Embryonic facial prominence (tissue), 1 donor: ENCODE measurements at regions not wholly inside any gene's neighbourhood (a gene's known extent, or its start where the extent isn't known, plus 50 kb on each side); places are given as distances from the start of the nearest gene placed in this dataset.

Source experiments
- DNase-seq: peaks from one replicate; pipeline ENCODE4 v3.0.0-alpha.2; 2016; ENCODE audit errors: extremely low spot score

- DNase-seq, result no peak
These were observed 471.8 kb upstream of the BTBD3 start for GRCh38 chr20:11445891-11446290.

DNA sequence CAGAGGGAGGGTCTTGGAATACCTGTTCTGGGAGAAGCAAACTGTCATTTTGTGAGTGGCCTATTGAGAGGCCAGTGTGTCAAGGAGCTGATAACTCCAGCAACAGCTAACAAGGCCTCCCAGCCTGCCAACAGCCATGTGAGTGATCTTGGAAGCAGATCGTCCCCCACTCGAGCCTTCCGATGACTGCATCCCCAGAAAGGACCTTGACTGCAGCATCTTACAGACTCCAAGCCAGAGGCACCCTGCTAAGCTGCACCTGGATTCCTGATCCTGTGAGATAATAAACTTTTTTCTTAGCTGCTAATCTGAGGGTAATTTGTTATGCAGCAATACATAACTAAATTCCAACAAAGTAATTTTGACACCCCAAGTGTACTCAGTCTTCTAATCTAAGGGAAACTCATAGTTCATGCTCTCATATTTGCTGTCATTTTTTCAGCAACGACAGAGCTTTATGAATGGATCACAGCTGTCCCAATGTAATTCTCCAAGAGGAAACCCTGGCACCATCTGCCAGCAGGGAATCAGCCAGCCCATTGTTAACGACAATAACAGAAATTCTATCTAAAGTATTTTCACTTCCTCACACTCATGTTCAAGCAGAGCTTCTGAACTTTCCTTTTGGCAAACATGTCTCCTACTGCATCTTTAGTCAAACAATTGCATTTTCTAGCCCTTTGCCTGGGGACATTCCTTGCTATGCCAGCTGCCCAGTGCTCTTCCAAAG lies 470.2 kb upstream of the BTBD3 start:
- no peak for DNase-seq

- no peak for DNase-seq
These were observed 469.1 kb upstream of the BTBD3 start for GRCh38 chr20:11448554-11448953.

DNA sequence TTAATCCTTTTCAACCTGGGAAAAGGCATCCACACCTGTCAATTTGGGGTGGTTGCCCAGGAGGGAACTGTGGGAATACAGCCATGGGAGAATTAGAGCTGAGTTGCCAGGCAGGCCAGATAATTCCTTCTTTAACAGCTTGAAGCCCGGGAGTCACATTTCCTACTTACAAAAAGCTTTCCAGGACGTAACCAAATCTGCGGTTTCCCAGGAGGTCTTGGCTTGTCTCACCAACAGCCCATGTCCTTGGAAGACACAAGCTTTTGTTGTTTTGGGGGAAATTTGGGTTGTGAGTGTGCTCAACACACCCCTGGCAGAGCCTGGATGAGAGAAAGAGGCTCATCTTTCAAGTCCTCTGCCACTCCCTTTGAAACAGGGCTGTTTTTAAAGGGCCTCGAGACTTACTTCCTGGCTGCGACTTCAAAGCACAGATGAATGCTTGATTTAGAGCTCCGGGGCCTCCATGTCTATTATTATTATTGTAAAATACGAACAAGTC lies 465.9 kb upstream of the BTBD3 start:
- no peak for DNase-seq

GRCh38 chr20:11452326-11452725 lies 465.4 kb upstream of the BTBD3 start:
- no peak for DNase-seq

DNA sequence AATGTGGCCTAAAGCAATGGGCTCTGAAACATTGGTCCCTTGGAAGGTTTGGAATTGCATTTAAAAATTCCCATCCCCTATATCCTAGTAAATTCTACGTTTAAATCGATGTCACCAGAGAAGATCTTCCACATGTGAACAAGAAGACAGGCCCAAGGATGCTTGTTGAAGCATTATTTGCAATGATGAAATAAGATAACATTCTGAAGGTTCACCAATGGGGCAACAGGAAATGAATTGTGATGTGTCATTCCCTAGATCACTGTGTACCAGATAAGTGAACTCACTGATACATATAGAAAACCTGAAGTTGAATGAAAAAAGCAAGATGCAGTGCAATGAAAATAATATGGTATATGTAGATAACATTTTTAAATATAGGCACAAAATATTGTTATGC lies 464.3 kb upstream of the BTBD3 start:
- DNase-seq, result no peak

GRCh38 chr20:11454966-11455799 lies 462.5 kb upstream of the BTBD3 start:
- DNase-seq, result no peak

DNA sequence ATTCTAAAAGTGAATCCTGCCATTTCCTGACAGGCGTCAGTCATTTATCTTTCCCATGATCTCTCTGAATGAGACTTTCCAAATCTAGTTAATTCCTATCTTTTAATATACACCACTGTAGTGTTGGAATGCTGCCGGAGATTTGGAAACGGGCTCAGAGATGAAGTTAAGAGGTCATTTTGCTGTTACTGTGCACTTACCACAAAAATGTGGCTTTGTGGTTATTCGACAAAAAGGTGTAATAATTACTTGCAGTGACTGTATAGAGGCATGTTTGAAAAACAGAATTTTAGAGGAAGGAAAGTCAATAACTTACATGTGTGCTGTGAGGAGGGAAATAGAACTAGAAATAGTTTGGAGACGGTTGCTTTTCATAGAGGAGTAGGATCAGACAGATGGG lies 460.2 kb upstream of the BTBD3 start:
- DNase-seq, result no peak

DNA sequence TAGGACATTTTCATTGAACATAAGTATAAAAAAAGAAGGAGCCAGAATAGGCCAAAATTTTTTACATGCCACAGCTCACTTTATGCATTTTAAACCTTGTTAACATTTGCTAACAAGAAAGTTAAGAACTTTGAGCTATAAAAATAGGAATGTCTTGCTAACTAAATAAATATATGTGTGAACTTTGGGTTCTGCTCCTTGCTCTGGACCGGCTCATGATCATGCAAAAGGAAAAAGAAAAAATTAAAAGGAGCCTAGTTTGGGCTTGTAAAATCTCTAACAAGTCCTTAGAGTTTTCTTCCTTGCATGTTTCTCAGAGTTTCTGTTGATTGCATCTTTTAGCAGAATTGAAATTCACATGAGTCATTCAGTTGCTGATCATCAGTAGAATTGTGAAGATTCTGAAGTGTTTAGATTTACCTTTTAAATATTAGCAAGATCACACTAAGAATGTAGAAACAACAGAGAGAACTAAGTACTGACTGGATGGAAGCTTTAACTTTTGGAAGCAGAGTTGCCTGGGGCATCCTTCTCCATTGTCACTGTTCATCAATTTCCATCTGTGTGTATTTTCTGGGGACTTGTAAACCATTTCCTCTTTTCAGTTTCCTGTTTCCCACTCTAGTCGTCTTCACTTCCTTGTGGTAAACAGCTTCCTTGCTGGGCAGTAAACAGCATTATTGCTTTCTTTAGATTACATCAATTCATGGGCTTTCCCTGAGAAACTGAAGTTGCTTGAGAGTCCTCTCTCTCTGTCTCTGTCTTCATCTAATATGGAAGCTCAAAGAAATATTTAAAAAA lies 458.4 kb upstream of the BTBD3 start:
- no peak for DNase-seq

- no peak for DNase-seq
These were observed 450.3 kb upstream of the BTBD3 start for GRCh38 chr20:11467436-11467835.

DNA sequence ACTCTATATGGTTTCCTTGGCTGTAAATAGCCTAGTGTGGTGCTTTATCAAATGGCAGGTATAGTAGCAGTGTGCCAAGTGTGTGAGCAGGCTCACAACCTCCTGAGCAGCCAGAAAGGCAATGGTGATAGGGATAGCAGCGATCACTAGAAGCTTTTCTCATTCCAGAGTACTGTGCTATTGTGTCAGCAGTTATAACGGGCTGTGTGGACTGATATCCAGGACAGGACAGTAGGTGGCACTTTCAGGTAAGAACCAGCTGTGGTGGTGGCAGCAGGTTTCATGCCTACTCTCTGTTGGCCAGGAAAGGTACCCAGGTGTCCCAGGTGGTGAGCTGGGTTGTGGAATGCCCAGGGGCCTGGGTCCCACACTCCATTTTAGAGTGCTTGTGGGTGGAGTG lies 448.8 kb upstream of the BTBD3 start:
- no peak for DNase-seq

DNA sequence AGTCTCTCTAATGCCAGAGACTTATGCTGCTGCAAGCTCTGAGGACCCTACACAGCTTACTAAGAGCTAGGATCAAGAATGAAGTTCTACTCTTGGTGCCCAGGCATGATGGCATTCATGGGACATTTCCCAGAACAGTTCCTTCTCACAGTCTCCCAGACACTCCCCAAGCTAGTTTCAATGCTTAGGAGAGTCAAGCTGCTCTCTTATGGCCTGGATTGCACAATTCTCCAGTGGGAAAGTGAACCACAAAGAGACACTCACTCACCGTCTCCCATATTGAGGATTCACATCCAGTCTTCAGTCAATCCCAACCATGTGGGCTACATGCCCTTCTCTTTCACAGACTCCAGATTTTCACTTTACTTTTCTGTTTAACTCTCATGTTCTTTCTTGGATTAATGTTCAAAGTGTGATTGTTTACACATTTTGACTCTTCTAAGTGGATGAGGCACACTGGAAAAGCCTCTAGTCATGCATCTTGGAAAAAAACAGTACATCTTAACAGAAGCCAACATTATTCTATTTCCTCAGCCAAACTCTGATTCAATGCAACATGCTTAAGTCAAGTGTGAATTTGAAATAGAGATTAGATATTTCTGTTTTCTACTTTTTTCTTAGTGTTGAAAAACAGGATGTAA lies 447.8 kb upstream of the BTBD3 start:
- no peak for DNase-seq

DNA sequence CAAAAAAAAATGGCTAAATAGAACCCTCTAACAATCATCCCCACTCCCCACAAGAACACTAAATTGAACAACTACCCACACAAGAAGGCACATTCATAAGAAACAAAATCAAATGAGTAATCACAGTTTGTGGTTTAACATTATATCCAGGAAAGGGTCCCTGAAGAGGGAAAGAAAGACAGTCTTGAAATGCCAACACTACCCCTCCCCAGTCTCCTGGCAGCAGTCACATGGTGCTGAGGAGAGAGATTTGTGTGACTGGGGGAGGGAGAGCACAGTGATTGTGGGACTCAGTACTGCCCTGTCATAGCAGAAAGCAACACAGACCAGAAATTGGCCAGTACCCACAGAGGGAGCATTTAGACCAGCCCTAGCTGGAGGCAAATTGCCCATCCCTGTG lies 443.7 kb upstream of the BTBD3 start:
- DNase-seq, result no peak

GRCh38 chr20:11483697-11484096 lies 434.0 kb upstream of the BTBD3 start:
- DNase-seq, result no peak

GRCh38 chr20:11484479-11484878 lies 433.2 kb upstream of the BTBD3 start:
- DNase-seq, result no peak

GRCh38 chr20:11492386-11492785 lies 425.3 kb upstream of the BTBD3 start:
- DNase-seq, result no peak

GRCh38 chr20:11492846-11493245 lies 424.8 kb upstream of the BTBD3 start:
- no peak for DNase-seq

GRCh38 chr20:11496380-11496779 lies 421.3 kb upstream of the BTBD3 start:
- DNase-seq, result no peak

GRCh38 chr20:11497545-11497944 lies 420.1 kb upstream of the BTBD3 start:
- no peak for DNase-seq

- no peak for DNase-seq
These were observed 418.5 kb upstream of the BTBD3 start for GRCh38 chr20:11499101-11499634.

DNA sequence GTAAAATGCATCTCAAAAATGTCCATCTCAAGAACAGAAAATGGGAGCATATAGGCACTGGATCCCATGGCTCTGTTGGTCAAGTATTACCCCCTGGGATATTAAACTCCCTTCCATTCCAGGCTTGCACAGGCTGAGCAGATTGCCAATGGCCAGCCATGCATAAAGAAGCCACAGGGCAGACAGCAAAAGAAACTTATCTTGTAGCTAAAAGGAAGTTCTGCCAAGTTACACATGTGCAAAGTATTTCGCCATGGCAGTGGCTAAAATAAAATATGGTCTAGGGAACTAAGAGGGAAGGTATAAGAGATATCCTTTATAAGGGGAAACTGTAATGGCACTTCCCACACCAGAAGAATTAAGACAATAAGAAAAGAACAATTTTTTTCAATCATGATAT lies 415.6 kb upstream of the BTBD3 start:
- no peak for DNase-seq

DNA sequence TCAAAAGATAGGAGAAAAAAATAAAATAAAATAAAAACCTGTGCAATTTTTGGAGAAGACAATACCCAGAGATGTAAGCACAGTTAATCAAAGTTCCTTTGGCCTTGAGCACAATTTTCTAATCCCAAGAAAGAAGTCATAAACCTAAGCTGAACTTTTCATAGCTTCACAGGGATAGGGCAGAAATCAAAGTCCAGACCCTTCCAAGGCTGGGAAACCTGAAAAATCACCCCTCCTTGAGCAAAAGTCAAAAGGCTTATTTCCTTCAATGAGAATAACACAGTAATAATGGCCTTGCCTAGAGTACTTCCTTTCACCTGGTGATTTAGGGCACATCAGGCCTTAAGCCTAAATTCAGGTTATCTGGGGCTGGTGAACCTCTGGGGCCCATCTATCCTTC lies 415.0 kb upstream of the BTBD3 start:
- no peak for DNase-seq
